ENCODE measurements at regions not wholly inside any gene's neighbourhood (a gene's known extent, or its start where the extent isn't known, plus 50 kb on each side); places are given as distances from the start of the nearest gene placed in this dataset.

DNA sequence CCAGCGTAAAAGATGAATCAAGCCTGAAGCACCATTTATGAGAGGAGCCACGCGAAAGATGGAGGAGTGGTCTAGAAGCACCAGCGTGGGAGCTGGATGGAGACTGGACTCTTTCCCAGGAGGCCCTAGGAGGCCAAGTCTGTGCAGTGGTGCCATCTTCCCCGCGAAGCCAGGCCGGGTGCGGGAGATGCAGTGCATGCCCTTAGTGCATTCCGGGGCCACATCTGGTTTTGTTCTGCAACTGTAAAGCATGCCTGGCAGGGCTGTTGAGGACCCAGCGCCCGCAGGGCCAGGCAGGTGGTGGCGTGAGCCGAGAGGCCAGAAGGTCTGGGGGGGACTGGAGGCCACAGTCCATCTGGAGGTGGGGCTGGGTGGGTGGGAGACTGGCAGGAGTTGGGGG, 78.6 kb upstream of the ADRA2C start:
- intact Hi-C loops (cut with micrococcal nuclease): no loop called here

DNA sequence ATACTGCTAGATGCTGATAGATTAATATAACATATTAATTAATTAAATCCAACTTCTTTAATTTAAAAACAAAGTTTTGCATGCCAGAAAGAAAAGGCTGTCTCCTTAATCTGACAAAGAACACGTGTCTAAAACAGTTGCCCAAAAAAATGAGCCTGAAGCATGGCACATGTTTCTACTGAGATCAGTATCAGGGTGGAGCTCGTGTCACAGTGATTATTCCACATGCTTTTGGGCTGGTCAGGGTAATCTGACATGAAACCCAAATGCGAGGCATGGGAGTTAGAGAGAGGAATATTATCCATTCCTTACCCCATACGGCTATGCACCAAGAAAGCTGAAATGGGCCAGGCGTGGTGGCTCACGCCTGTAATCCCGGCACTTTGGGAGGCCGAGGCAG, 79.4 kb upstream of the ADRA2C start:
- CTCF ChIA-PET: no interaction called here
- Mint-ChIP-seq H3K4me3 (no peak overlapping the region), H3K9me3 (no peaks in the 10 kb centered on the region)

More for the DNA sequence above, 78.6 kb upstream of the ADRA2C start:
- Mint-ChIP-seq H3K9me3 (no peaks in the 10 kb centered on the region), H3K36me3 (ENCODE audit: low read depth) (no peaks in the 10 kb centered on the region), H3K27me3 (ENCODE audit: low read depth) (no peaks in the 10 kb centered on the region), H3K4me1 (ENCODE audit: low read depth) (no peaks in the 10 kb centered on the region), H3K27ac (no peak overlapping the region), H3K4me3 (no peak overlapping the region)
- no peak for DNase-seq
- CTCF ChIA-PET: no interaction called here

GRCh38 chr4:3685081-3685645, 81.0 kb upstream of the ADRA2C start:
- Mint-ChIP-seq H3K27me3 (ENCODE audit: low read depth) (no peaks in the 10 kb centered on the region), H3K27ac (no peak overlapping the region), H3K4me3 (no peak overlapping the region), H3K9me3 (no peaks in the 10 kb centered on the region), H3K36me3 (ENCODE audit: low read depth) (no peaks in the 10 kb centered on the region), H3K4me1 (ENCODE audit: low read depth) (no peaks in the 10 kb centered on the region)
- intact Hi-C loops (cut with micrococcal nuclease): no loop called here
- DNase-seq: no peak
- CTCF ChIA-PET: no interaction called here

More for the DNA sequence above, 79.4 kb upstream of the ADRA2C start:
- Mint-ChIP-seq H3K4me1 (ENCODE audit: low read depth) (no peaks in the 10 kb centered on the region), H3K27me3 (ENCODE audit: low read depth) (no peaks in the 10 kb centered on the region), H3K36me3 (ENCODE audit: low read depth) (no peaks in the 10 kb centered on the region), H3K27ac (no peak overlapping the region)
- DNase-seq: no peak
- intact Hi-C loops (cut with micrococcal nuclease): no loop called here

DNA sequence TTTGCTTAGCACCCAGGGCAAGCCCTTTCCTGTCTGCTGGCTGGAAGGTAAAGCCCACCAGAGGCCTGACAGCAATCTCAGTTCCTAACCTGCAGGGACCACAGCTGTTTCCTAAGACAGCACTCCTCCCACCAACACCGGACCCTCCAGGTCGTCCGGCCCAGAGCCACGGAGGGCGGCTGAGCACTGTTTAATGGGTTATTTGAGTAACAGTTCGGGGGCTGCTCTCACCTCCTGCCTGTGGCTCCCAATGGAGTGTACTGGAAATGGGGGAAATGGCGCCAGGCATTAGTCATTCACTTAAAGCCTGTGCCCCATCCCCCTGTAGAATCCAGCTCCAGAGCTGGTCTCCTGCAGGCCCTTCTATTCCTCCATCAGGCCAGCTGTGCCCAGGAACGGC, 81.6 kb upstream of the ADRA2C start:
- no peak for DNase-seq
- intact Hi-C loops (cut with micrococcal nuclease): no loop called here
- no peaks in the 10 kb centered on the region for H3K36me3 Mint-ChIP-seq (ENCODE audit: low read depth)
- H3K27ac Mint-ChIP-seq: no peak overlapping the region
- H3K27me3 Mint-ChIP-seq (ENCODE audit: low read depth): no peaks in the 10 kb centered on the region
- H3K4me1 Mint-ChIP-seq (ENCODE audit: low read depth): no peaks in the 10 kb centered on the region
- CTCF ChIA-PET: no interaction called here
- H3K9me3 Mint-ChIP-seq: no peaks in the 10 kb centered on the region
- no peak overlapping the region for H3K4me3 Mint-ChIP-seq

- CTCF ChIA-PET: no interaction called here
- Mint-ChIP-seq H3K36me3 (ENCODE audit: low read depth) (no peaks in the 10 kb centered on the region), H3K9me3 (no peaks in the 10 kb centered on the region), H3K4me3 (no peak overlapping the region), H3K27me3 (ENCODE audit: low read depth) (no peaks in the 10 kb centered on the region), H3K27ac (no peak overlapping the region), H3K4me1 (ENCODE audit: low read depth) (no peaks in the 10 kb centered on the region)
- no peak for DNase-seq
- intact Hi-C loops (cut with micrococcal nuclease): no loop called here
Observed at GRCh38 chr4:3683744-3684421, 82.3 kb upstream of the ADRA2C start.

DNA sequence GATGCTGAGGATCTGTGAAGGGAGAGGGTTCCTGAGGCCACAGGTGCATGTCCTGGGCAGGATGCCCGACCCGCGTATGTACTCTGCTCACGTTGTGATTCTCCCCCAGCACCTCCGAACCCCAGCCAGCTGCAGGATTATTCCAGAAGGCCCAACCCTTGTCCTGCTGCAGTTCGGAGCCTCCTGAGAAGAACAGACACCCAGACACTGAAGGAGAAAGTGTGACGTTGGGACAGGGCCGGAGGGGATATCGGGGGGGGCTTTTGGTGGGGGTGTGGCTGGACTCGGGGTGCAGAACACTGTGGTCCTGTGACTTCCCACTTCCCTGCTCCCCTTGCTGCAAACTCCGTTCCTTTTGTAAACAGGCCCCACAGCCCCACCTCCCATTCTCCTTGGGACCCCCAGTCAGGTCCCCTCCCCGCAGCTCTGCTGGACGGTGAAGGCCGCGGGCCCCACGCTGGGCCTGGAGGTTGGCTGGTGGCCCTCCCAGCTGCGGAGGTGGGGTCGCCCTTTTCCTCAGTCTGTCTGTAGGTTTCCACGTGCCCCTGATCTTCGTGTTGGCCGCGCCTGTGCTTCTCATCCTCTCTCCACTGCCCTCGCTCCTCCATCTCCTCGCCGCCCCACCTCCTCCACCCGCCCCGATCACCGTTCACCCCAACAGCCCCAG, 83.0 kb upstream of the ADRA2C start:
- H3K9me3 Mint-ChIP-seq: no peaks in the 10 kb centered on the region
- no peak overlapping the region for H3K27ac Mint-ChIP-seq
- H3K4me1 Mint-ChIP-seq (ENCODE audit: low read depth): no peaks in the 10 kb centered on the region
- CTCF ChIA-PET: no interaction called here
- no peak for DNase-seq
- H3K27me3 Mint-ChIP-seq (ENCODE audit: low read depth): no peaks in the 10 kb centered on the region
- no peaks in the 10 kb centered on the region for H3K36me3 Mint-ChIP-seq (ENCODE audit: low read depth)
- intact Hi-C loops (cut with micrococcal nuclease): no loop called here
- no peak overlapping the region for H3K4me3 Mint-ChIP-seq

- H3K27ac Mint-ChIP-seq: no peak overlapping the region
- CTCF ChIA-PET: no interaction called here
Observed at GRCh38 chr4:3682236-3683076, 83.7 kb upstream of the ADRA2C start.

DNA sequence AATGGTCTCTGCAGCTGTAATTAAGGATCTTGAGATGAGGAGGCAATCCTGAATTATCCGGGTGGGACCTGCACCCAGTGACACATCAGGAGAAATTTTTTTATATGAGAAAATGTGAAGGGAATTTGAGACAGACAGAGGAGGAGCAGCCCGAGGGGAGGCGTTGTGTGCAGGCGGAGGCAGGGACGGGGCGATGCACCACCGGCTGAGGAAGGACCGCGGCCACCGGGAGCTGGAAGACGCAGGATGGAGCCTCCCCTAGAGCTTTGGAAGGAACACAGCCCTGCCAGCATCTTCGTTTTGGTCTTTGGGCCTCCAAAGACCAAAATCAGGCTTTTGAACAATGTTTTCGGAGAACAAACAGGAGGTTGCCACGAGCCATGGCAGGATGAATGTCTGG, 85.0 kb upstream of the ADRA2C start:
- no peaks in the 10 kb centered on the region for H3K4me1 Mint-ChIP-seq (ENCODE audit: low read depth)
- no peak overlapping the region for H3K27ac Mint-ChIP-seq
- no peaks in the 10 kb centered on the region for H3K27me3 Mint-ChIP-seq (ENCODE audit: low read depth)
- DNase-seq: no peak
- no peak overlapping the region for H3K4me3 Mint-ChIP-seq
- CTCF ChIA-PET: no interaction called here
- intact Hi-C loops (cut with micrococcal nuclease): no loop called here
- no peaks in the 10 kb centered on the region for H3K36me3 Mint-ChIP-seq (ENCODE audit: low read depth)
- H3K9me3 Mint-ChIP-seq: no peaks in the 10 kb centered on the region

More at GRCh38 chr4:3682236-3683076, 83.7 kb upstream of the ADRA2C start:
- Mint-ChIP-seq H3K9me3 (no peaks in the 10 kb centered on the region), H3K36me3 (ENCODE audit: low read depth) (no peaks in the 10 kb centered on the region), H3K4me1 (ENCODE audit: low read depth) (no peaks in the 10 kb centered on the region), H3K4me3 (no peak overlapping the region), H3K27me3 (ENCODE audit: low read depth) (no peaks in the 10 kb centered on the region)
- no peak for DNase-seq
- intact Hi-C loops (cut with micrococcal nuclease): no loop called here

DNA sequence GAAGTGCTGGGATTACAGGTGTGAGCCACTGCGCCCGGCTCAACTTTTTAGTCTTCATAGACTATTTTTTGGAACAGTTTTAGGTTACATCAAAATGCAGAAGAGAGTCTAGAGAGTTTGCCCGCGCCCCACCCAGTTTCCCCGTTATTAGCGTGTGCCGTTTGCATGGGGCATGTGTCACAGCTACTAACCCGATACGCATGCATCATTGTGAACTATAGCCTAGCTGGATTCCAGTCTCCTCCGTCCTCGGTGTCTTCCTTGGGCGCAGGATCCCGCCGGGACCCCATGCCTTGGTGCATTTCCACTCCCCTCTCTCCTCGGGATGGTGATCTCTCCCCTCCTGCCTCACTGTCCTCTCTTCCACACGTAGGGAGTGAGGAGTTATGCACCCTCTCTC, 85.5 kb upstream of the ADRA2C start:
- Mint-ChIP-seq H3K36me3 (ENCODE audit: low read depth) (no peaks in the 10 kb centered on the region), H3K4me1 (ENCODE audit: low read depth) (no peaks in the 10 kb centered on the region), H3K27me3 (ENCODE audit: low read depth) (peaks cover 1% of the 10 kb centered on the region), H3K27ac (no peak overlapping the region), H3K9me3 (no peaks in the 10 kb centered on the region), H3K4me3 (no peak overlapping the region)
- intact Hi-C loops (cut with micrococcal nuclease): no loop called here
- no peak for DNase-seq
- CTCF ChIA-PET: no interaction called here

- DNase-seq: no peak
- CTCF ChIA-PET: no interaction called here
- intact Hi-C loops (cut with micrococcal nuclease): no loop called here
- Mint-ChIP-seq H3K27ac (no peak overlapping the region), H3K4me3 (no peak overlapping the region), H3K27me3 (ENCODE audit: low read depth) (peaks cover 4% of the 10 kb centered on the region), H3K4me1 (ENCODE audit: low read depth) (no peaks in the 10 kb centered on the region), H3K36me3 (ENCODE audit: low read depth) (no peaks in the 10 kb centered on the region), H3K9me3 (no peaks in the 10 kb centered on the region)
Observed at GRCh38 chr4:3679851-3680311, 86.3 kb upstream of the ADRA2C start.

GRCh38 chr4:3679071-3679825, 86.9 kb upstream of the ADRA2C start:
- Mint-ChIP-seq H3K36me3 (ENCODE audit: low read depth) (no peaks in the 10 kb centered on the region), H3K4me3 (no peak overlapping the region), H3K4me1 (ENCODE audit: low read depth) (no peaks in the 10 kb centered on the region), H3K27ac (no peak overlapping the region), H3K9me3 (no peaks in the 10 kb centered on the region), H3K27me3 (ENCODE audit: low read depth) (peaks cover 4% of the 10 kb centered on the region)
- intact Hi-C loops (cut with micrococcal nuclease): no loop called here
- DNase-seq: no peak
- CTCF ChIA-PET: no interaction called here

- peaks cover 4% of the 10 kb centered on the region for H3K27me3 Mint-ChIP-seq (ENCODE audit: low read depth)
- no peak for DNase-seq
- H3K27ac Mint-ChIP-seq: no peak overlapping the region
- H3K4me3 Mint-ChIP-seq: no peak overlapping the region
- CTCF ChIA-PET: no interaction called here
- H3K36me3 Mint-ChIP-seq (ENCODE audit: low read depth): no peaks in the 10 kb centered on the region
- no peaks in the 10 kb centered on the region for H3K9me3 Mint-ChIP-seq
- intact Hi-C loops (cut with micrococcal nuclease): no loop called here
- no peaks in the 10 kb centered on the region for H3K4me1 Mint-ChIP-seq (ENCODE audit: low read depth)
Observed at GRCh38 chr4:3677748-3678070, 88.5 kb upstream of the ADRA2C start.

All from activated naive CD4-positive, alpha-beta T cell treated with anti-CD3 and anti-CD28 coated beads for 36 hours (primary cell).